DND-41 (cell line): ENCODE measurements at regions not wholly inside any gene's neighbourhood (a gene's known extent, or its start where the extent isn't known, plus 50 kb on each side); places are given as distances from the start of the nearest gene placed in this dataset.
"Not testable (repeated sequence)": the region's sequence is repeated elsewhere in the genome, so short reads cannot be mapped to it uniquely, and the experiment has no call there.

ENCODE experiments used
- EZH2 ChIP-seq: IDR thresholded peaks from 3 replicates; pipeline ENCODE4 v1.6.1; 2012; ENCODE audit warnings: borderline replicate concordance, low read depth, mild to moderate bottlenecking, moderate library complexity, low read length, inconsistent platforms; ENCODE audit not compliant: severe bottlenecking
- TF ChIP-seq, protein P1 (sequence below): IDR thresholded peaks from 2 replicates; pipeline ENCODE4 v1.5.1; 2012; ENCODE audit warnings: borderline replicate concordance, low read length, moderate library complexity, mild to moderate bottlenecking; ENCODE audit not compliant: poor library complexity, severe bottlenecking; ENCODE audit errors: extremely low read depth

DNA sequence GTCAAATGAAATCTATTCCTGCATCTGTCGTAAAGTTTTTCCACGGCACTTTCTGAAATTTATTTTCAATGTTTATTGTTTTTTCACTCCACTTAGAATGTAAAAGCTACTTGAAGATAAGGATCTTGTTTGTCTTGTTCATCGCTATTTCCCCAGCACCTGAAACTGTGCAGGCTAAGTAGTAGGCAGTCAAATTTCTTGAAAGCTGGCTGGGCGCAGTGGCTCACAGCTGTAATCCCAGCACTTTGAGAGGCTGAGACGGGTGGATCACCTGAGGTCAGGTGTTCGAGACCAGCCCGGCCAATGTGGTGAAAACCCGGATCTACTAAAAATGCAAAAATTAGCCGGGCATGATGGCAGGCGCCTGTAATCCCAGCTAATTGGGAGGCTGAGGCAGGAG lies 111.0 kb downstream of the POTEC start:
- TF ChIP-seq, protein P1, sequence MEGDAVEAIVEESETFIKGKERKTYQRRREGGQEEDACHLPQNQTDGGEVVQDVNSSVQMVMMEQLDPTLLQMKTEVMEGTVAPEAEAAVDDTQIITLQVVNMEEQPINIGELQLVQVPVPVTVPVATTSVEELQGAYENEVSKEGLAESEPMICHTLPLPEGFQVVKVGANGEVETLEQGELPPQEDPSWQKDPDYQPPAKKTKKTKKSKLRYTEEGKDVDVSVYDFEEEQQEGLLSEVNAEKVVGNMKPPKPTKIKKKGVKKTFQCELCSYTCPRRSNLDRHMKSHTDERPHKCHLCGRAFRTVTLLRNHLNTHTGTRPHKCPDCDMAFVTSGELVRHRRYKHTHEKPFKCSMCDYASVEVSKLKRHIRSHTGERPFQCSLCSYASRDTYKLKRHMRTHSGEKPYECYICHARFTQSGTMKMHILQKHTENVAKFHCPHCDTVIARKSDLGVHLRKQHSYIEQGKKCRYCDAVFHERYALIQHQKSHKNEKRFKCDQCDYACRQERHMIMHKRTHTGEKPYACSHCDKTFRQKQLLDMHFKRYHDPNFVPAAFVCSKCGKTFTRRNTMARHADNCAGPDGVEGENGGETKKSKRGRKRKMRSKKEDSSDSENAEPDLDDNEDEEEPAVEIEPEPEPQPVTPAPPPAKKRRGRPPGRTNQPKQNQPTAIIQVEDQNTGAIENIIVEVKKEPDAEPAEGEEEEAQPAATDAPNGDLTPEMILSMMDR = not testable (repeated sequence)
- TF ChIP-seq EZH2 = not testable (repeated sequence)
